NCI-H82 treated with DMSO at 0.1 percent for 48 hours (cell line): ENCODE measurements at regions not wholly inside any gene's neighbourhood (a gene's known extent, or its start where the extent isn't known, plus 50 kb on each side); places are given as distances from the start of the nearest gene placed in this dataset.
"Not testable (repeated sequence)": the region's sequence is repeated elsewhere in the genome, so short reads cannot be mapped to it uniquely, and the experiment has no call there.

Experiments
- DNase-seq: peaks from one replicate; lab custom pipeline; 2025; ENCODE audit not compliant: unreplicated experiment; lab: John Stamatoyannopoulos, UW

- DNase-seq = no peak
These were observed 655.3 kb downstream of the SH3BGRL start for GRCh38 chrX:81857192-81857591.

- no peak for DNase-seq
These were observed 665.0 kb downstream of the SH3BGRL start for GRCh38 chrX:81866873-81867272.

- no peak for DNase-seq
These were observed 667.1 kb downstream of the SH3BGRL start for GRCh38 chrX:81868979-81869378.

DNA sequence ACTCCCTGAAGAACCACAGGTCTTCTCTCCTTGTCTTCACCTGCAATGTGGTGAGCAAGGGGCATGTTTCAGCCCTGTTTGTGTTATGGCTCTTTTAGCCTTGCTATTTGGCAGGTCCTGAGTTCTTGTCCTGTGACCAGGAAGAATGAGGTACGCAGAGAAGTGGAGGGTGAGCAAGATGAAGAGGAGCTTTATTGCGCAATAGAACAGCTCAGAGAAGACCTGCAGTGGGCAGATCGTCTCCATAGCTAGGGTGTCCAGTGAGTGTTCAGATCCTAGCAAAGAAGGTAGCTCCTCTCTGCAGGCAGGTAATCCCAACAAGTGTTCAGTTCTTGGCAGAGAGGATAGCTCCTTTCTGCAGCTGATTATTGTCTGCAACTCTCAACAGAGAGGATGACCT is 672.9 kb downstream of the SH3BGRL start:
- no peak for DNase-seq

GRCh38 chrX:81875800-81876199 is 673.9 kb downstream of the SH3BGRL start:
- no peak for DNase-seq

- no peak for DNase-seq
These were observed 674.5 kb downstream of the SH3BGRL start for GRCh38 chrX:81876437-81876836.

- no peak for DNase-seq
These were observed 688.6 kb downstream of the SH3BGRL start for GRCh38 chrX:81890521-81890920.

DNA sequence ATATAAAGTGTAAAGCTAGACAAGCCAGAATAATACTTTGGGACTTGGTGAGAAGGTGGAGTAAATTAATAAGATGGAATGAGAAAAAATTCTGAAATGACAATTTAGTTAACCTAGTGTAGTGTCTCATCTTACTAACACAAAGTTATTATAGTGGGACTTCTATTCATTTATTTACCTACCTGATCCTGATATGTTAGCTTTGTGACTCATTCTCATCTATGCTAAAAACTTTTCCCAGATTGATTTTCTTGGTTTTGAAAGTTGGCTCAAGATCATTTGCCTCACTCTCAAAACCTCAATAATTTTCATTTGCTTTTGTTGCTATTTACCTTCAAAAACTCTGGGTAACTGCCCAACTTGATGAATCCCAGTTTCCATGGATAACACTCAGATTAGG is 698.6 kb downstream of the SH3BGRL start:
- no peak for DNase-seq

- DNase-seq = no peak
These were observed 723.9 kb downstream of the SH3BGRL start for GRCh38 chrX:81925812-81926211.

GRCh38 chrX:81945911-81946310 is 744.0 kb downstream of the SH3BGRL start:
- not testable (repeated sequence) for DNase-seq

- no peak for DNase-seq
These were observed 755.4 kb downstream of the SH3BGRL start for GRCh38 chrX:81957318-81957717.

DNA sequence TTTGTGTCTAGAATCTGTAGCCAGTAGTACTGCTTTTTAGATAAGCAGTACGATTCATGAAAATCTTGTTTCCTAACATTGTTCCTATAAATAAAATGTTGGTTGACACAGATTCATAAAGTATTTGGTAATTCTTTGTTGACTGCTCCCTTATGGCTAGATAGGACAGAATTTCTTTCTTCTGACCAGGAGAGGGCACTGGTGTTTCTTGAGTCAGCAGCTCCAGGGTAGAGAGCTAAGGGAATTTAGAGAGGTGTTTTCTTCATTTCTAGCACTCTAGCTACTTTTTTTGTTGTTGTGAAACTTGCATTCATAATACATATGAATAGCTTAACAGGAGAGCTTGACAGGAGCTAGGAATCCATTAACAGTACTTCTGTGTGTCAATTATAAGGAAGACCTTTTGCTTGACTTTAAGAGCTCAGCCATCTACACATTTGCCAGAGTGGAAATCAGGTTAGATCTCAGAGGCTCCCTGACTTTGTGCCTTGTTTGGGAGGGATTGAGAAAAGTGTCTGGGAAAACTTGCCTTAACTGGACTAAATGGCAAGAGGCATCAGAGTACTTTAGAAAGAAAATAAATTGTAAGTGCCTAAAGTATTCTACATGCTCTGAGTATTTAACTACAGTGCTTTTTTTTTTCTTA is 756.1 kb downstream of the SH3BGRL start:
- DNase-seq = no peak

GRCh38 chrX:81959964-81960363 is 758.1 kb downstream of the SH3BGRL start:
- DNase-seq = no peak

- DNase-seq = not testable (repeated sequence)
These were observed 772.5 kb downstream of the SH3BGRL start for GRCh38 chrX:81974413-81974812.

GRCh38 chrX:81979806-81980515 is 778.1 kb downstream of the SH3BGRL start:
- no peak for DNase-seq

DNA sequence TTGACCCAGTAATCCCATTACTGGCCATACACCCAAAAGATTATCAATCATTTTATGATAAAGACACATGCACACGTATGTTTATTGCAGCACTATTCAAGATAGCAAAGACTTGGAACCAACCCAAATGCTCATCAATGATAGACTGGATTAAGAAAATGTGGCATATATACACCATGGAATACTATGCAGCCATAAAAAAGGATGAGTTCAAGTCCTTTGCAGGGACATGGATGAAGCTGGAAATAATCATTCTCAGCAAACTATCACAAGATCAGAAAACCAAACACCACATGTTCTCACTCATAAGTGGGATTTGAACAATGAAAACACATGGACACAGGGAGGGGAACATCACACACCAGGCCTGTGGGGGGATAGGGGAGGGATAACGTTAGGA is 785.3 kb downstream of the SH3BGRL start:
- DNase-seq = not testable (repeated sequence)

- no peak for DNase-seq
These were observed 794.3 kb downstream of the SH3BGRL start for GRCh38 chrX:81996166-81996565.

GRCh38 chrX:82029571-82030218 is 827.8 kb downstream of the SH3BGRL start:
- no peak for DNase-seq

GRCh38 chrX:82031250-82031649 is 829.3 kb downstream of the SH3BGRL start:
- no peak for DNase-seq

DNA sequence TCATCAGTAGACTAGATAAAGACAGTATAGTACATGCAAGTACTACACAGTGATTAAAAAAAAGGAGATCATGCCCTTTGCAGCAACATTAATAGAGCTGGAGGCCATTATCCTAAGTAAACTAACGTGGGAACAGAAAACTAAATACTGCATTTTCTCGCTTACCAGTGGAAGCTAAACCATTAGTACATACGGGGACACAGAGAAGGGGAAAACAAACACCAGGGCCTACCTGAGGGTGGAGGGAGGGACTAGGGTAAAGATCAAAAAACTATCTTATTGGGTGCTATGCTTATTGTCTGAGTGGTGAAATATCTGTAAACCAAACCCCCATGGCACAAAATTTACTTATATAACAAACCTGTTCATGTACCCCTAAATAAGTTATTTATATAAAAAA is 836.9 kb downstream of the SH3BGRL start:
- DNase-seq = no peak

- no peak for DNase-seq
These were observed 839.1 kb downstream of the SH3BGRL start for GRCh38 chrX:82041034-82041433.

- DNase-seq = no peak
These were observed 856.8 kb downstream of the SH3BGRL start for GRCh38 chrX:82058728-82059127.
